Hematopoietic multipotent progenitor cell treated with erythropoietin and hydrocortisone succinate and interleukin-3 and kit ligand, for 6 days (in vitro differentiated cells): ENCODE measurements at regions not wholly inside any gene's neighbourhood (a gene's known extent, or its start where the extent isn't known, plus 50 kb on each side); places are given as distances from the start of the nearest gene placed in this dataset.

Experiments used
- DNase-seq: peaks from one replicate; pipeline ENCODE4 v3.0.0-alpha.2; 2015

- DNase-seq: no peak
Observed at GRCh38 chr7:101712652-101713051, 83.6 kb upstream of the MYL10 start.

DNA sequence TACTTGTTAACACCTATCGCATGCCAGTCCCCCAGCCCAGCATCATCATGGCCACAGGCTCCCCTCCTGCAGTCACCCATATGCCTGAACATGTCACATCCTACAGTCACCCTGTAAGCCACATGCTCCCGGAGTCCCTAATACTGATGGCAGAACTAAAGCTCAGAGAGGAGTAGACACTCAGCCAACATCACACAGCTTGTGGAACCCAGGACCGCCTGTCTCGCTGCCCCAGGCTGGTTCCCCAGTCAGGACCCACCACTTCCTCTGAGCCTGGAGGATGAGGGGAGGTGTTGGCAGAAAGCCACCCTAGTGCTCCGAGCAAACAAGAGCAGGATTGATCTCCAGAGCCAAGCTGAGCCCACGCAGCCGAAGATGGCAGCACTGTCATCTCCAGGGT is 85.0 kb upstream of the MYL10 start:
- DNase-seq: no peak

- DNase-seq: peak; percentile 85
Observed at GRCh38 chr7:101717628-101718357, 88.7 kb upstream of the MYL10 start.

GRCh38 chr7:101718363-101719122 is 89.4 kb upstream of the MYL10 start:
- DNase-seq: no peak

DNA sequence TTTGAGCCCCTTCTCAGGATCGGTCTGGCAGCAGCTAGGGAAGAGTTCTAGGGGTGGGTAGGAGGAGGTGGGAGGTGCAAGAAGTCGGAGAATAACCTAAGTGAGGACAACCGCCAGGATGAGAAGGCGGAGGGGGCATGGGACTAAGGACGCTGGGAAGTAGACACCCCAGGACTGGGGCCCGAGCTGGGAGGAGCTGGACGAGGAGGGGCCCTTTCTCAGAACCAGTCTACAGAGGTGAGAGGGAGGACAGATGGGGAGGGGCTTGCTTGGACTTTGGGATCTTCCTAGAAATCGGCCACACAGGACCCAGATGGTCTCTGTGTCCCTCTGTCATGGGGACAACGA is 90.0 kb upstream of the MYL10 start:
- DNase-seq: no peak

DNA sequence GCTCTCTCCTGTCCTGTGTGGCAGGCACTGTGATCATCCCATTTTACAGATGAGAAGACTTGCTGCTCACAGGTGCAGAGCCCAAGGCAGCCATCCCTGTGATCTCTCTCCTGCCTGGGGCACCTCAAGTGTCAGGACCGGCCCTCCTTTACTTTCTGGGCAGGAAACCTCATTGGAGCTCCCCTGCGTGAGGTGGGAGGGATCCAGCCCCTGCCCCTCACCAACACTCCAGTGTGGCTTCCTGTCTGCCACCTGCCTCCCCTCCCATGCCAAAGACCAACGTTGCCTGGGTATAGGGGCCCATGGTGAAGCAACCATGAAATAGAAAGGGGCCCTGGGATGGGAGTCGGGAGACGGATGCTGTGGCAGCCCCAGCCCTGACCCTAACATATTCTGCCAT is 91.2 kb upstream of the MYL10 start:
- DNase-seq: no peak

DNA sequence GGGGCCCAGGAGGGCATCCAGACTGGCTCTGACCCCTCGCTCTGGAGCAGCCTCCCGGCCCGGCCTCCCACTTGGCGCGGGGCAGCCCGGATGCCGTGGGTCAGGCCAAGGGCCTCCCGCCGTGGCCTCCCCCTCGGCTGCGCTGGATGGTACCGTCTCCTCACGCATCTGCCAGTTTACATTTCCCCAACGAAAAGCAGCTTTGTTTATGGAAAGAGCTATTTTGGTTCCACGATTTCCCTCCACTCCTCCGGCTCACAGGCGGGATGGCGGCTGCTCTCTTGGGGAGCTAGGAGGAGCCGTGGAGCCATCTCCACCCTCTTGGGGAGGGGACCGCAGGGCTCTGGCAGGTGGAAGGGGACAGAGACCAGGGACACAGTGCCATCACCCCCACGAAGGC is 93.2 kb upstream of the MYL10 start:
- DNase-seq: no peak

DNA sequence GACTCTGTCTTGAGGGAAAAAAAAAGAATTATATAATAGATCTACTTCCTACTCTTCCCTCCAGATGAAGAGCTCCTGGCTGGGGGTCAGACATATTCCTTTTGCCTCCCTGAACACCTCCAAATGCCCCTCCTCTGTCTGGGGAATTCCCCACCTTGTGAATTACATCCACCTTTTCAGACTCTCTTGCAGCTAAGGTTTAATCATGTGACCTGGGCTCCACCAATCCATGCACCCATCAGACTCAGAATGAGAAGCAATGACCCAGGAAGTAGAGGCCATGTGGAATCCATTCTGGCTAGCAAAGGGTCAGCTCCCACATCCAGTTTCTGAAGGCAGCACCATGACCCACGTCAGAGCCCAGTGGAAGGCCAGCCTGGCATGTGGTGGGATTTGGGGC is 93.6 kb upstream of the CUX1 start:
- DNase-seq: no peak

- DNase-seq: no peak
Observed at GRCh38 chr7:101724957-101725356, 92.5 kb upstream of the CUX1 start.

GRCh38 chr7:101725921-101726320 is 91.5 kb upstream of the CUX1 start:
- no peak for DNase-seq

DNA sequence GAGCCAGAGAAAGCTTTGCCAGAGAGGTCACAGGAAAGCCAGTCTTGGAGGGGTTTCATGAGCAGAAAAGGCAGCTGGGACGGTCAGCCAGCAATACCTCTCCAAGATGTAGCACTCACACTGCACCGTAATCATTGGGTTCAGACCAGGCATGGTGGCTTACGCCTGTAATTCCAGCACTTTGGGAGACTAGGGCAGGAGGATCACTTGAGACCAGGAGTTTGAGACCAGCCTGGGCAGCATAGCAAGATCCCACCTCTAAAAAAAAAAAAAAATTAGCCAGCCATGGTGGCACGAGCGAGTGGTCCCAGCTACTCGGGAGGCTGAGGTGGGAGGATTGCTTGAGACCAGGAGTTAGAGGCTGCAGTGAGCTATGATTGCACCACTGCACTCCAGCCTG is 90.2 kb upstream of the CUX1 start:
- no peak for DNase-seq

DNA sequence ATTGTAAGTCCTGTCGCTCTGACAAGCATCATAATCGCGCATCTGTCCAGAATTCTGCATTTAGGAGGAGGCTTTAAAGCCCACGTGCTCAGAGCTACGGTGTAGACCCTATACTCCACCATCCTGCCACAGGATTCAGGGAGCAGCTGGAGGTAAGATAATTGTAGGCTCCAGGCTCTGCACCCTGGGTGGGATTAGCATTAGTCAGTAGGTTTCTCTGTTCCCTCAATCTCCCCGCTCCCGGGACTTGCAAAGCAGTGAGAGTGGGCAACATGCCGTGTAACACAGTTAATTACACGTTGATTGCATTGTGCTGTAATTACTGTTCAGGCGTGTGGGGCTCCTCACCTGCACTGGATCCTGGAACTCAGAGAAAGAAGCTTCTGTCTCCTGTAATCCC is 89.3 kb upstream of the CUX1 start:
- DNase-seq: no peak

DNA sequence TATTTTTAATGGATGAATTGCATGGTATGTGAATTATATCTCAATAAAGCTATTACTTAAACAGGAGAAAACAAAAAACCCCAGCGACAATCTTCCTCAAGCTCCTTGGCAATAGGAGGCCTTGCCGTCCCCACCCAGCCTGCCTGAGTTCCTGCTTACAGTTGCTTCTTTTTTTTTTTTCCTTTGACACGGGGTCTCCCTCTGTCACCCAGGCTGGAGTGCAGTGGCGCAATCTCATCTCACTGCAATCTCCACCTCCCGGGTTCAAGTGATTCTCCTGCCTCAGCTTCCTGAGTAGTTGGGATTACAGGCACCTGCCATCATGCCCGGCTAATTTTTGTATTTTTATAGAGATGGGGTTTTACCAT is 88.6 kb upstream of the CUX1 start:
- peak; percentile 71 for DNase-seq

DNA sequence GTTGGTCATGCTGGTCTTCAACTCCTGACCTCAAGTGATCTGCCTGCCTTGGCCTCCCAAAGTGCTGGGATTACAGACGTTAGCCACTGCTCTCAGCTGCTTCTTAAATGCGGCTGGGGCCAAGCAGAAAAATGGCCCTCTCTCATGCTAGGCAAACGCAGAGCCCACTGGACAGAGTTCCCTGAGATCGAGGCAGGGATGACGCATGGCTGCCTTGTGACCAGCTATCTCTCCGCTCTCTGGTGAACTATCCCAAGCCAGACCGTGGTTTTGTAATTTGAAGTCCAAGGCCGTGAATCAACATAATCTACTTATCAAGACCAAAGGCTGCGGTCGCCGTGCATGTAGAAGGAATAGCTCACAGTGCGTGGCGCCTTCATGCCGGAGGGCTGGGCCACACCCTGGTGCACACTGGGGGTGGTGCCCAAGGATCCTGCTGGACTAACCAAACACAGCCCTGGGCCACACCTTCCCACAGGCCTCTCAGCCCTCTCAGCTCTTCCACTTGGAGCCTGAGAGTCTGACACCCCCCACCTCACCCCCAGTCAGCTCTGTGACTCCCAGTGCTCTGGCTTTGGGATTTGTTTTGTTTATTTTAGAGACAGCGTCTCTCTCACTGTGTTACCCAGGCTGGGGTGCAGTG is 88.1 kb upstream of the CUX1 start:
- peak; percentile 94 for DNase-seq

- DNase-seq: no peak
Observed at GRCh38 chr7:101731502-101732084, 85.8 kb upstream of the CUX1 start.

GRCh38 chr7:101733713-101734475 is 83.5 kb upstream of the CUX1 start:
- DNase-seq: peak; percentile 59

- DNase-seq: peak; percentile 55
Observed at GRCh38 chr7:101736084-101736483, 81.3 kb upstream of the CUX1 start.

GRCh38 chr7:101739775-101740398 is 77.5 kb upstream of the CUX1 start:
- DNase-seq: no peak

DNA sequence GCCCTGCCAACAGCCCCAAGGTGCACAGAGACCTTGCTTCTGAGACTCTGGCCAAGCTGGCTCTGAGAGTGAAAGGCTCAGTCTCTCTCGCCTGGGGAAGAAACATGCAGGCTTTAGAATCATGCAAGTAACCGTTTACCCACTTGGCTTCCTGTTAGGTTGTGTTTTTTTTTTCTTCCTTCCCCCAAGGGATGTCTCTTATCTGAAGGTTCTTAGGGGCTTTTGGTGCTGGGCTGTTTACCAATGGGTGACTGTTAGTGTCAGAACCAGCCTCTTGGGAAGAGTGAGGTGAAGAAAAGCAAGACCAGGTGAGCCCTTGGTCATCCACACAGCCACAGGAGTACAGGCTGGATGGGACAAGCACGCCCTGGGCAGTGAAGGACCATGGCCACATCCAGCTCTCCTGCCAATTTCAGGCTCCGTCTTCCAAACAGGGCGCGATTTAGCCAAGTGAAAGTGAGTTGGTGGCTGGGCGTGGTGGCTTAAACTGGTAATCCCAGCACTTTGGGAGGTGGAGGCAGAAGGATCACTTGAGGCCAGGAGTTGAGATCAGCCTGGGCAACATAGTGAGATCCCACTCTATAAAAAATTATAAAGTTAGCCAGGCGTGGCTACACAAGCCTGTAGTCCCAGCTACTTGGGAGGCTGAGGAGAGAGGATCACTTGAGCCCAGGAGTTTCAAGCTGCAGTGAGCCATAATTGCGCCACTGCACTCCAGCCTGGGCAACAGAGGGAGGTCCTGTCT is 76.3 kb upstream of the CUX1 start:
- peak; percentile 83 for DNase-seq

- peak; percentile 93 for DNase-seq
Observed at GRCh38 chr7:101743241-101743994, 74.0 kb upstream of the CUX1 start.

- peak; percentile 70 for DNase-seq
Observed at GRCh38 chr7:101743995-101744360, 73.4 kb upstream of the CUX1 start.
